Hepatocyte (in vitro differentiated cells): ENCODE measurements at regions not wholly inside any gene's neighbourhood (a gene's known extent, or its start where the extent isn't known, plus 50 kb on each side); places are given as distances from the start of the nearest gene placed in this dataset.

ENCODE experiments used
- DNase-seq: peaks from one replicate; pipeline ENCODE4 v3.0.0-alpha.2; 2016; ENCODE audit warnings: low spot score
- H2AFZ ChIP-seq: fragments of 200-600 bp; sonication (generic); 2 replicates; pipeline ENCODE4 v1.6.0; 2016; ENCODE audit warnings: antibody characterized with exemption, mild to moderate bottlenecking
- H3K27ac ChIP-seq: fragments of 200-600 bp; sonication (generic); 2 replicates; pipeline ENCODE4 v1.5.1; 2016; ENCODE audit warnings: mild to moderate bottlenecking
- H3K27me3 ChIP-seq: fragments of 200-600 bp; sonication (generic); 2 replicates; pipeline ENCODE4 v1.6.1; 2016
- H3K36me3 ChIP-seq: fragments of 200-600 bp; sonication (generic); replicated peaks from 2 replicates; pipeline ENCODE4 v1.5.1; 2016; ENCODE audit warnings: low read depth; ENCODE audit not compliant: insufficient read depth
- H3K4me1 ChIP-seq: fragments of 200-600 bp; sonication (generic); 2 replicates; pipeline ENCODE4 v1.5.1; 2016; ENCODE audit warnings: mild to moderate bottlenecking, moderate library complexity; ENCODE audit not compliant: insufficient read depth
- H3K4me2 ChIP-seq: fragments of 200-600 bp; sonication (generic); 2 replicates; pipeline ENCODE4 v1.6.0; 2016
- H3K4me3 ChIP-seq: fragments of 200-600 bp; sonication (generic); 2 replicates; pipeline ENCODE4 v1.5.1; 2016; ENCODE audit warnings: mild to moderate bottlenecking
- H3K79me2 ChIP-seq: fragments of 200-600 bp; sonication (generic); 2 replicates; pipeline ENCODE4 v1.6.0; 2017; ENCODE audit warnings: mild to moderate bottlenecking
- H3K9me2 ChIP-seq: fragments of 200-600 bp; sonication (generic); replicated peaks from 2 replicates; pipeline ENCODE4 v1.6.0; 2017; ENCODE audit warnings: mild to moderate bottlenecking; ENCODE audit not compliant: insufficient read depth
- H3K9me3 ChIP-seq: fragments of 200-600 bp; sonication (generic); 2 replicates; pipeline ENCODE4 v1.5.1; 2016; ENCODE audit warnings: low read depth, mild to moderate bottlenecking
- H4K20me1 ChIP-seq: fragments of 200-600 bp; sonication (generic); 2 replicates; pipeline ENCODE4 v1.6.0; 2016; ENCODE audit warnings: mild to moderate bottlenecking; ENCODE audit not compliant: insufficient read depth, poor library complexity, severe bottlenecking
- CTCF ChIP-seq: fragments of 200-600 bp; sonication (generic); IDR thresholded peaks from 2 replicates; pipeline ENCODE4 v1.5.1; 2016; ENCODE audit warnings: antibody characterized with exemption, mild to moderate bottlenecking; ENCODE audit not compliant: poor library complexity
- EZH2 ChIP-seq: fragments of 200-600 bp; sonication (generic); IDR thresholded peaks from 2 replicates; pipeline ENCODE4 v1.6.1; 2016; ENCODE audit warnings: antibody characterized with exemption, mild to moderate bottlenecking, borderline replicate concordance
- EZH2phosphoT487 ChIP-seq: fragments of 200-600 bp; sonication (generic); IDR thresholded peaks from one replicate; pipeline ENCODE4 v1.6.1; 2018; ENCODE audit warnings: antibody characterized with exemption, mild to moderate bottlenecking, low read depth, moderate library complexity; ENCODE audit not compliant: unreplicated experiment, severe bottlenecking
- WGBS: methylation state at CpG from one replicate; pipeline ENCODE4 v1.1.6; 2016; ENCODE audit warnings: low lambda C conversion rate; ENCODE audit errors: missing lambda C conversion rate; 5-methylcytosine and 5-hydroxymethylcytosine counted together

- Histone ChIP-seq H3K4me3 (no peak overlapping the region), H3K9me3 (no peaks in the 10 kb centered on the region), H4K20me1 (no peaks in the 10 kb centered on the region), H3K27me3 (no peaks in the 10 kb centered on the region), H3K27ac (no peak overlapping the region), H2AFZ (no peak overlapping the region), H3K36me3 (no peaks in the 10 kb centered on the region), H3K4me1 (no peaks in the 10 kb centered on the region), H3K79me2 (no peaks in the 10 kb centered on the region), H3K9me2 (no peaks in the 10 kb centered on the region), H3K4me2 (no peak overlapping the region)
- 84% methylated on average over 1 of the region's 1 CpG for WGBS
- DNase-seq, result no peak
- TF ChIP-seq CTCF, result no peak
- TF ChIP-seq EZH2, result no peak
- TF ChIP-seq EZH2phosphoT487, result no peak
Measured at GRCh38 chr3:187925326-187925725, 180.1 kb upstream of the BCL6 start.

GRCh38 chr3:187926620-187927019 is 181.4 kb upstream of the BCL6 start:
- no peaks in the 10 kb centered on the region for H3K9me2 ChIP-seq
- H3K79me2 ChIP-seq, result no peaks in the 10 kb centered on the region
- no peaks in the 10 kb centered on the region for H3K4me1 ChIP-seq
- H3K27me3 ChIP-seq, result no peaks in the 10 kb centered on the region
- 84% methylated on average over 3 of the region's 3 CpGs for WGBS
- no peak overlapping the region for H3K4me2 ChIP-seq
- H3K4me3 ChIP-seq, result no peak overlapping the region
- no peaks in the 10 kb centered on the region for H3K9me3 ChIP-seq
- no peaks in the 10 kb centered on the region for H3K36me3 ChIP-seq
- TF ChIP-seq CTCF (no peak), EZH2phosphoT487 (no peak), EZH2 (no peak)
- no peaks in the 10 kb centered on the region for H4K20me1 ChIP-seq
- H3K27ac ChIP-seq, result no peak overlapping the region
- no peak for DNase-seq
- H2AFZ ChIP-seq, result no peak overlapping the region

- Histone ChIP-seq H3K79me2 (no peaks in the 10 kb centered on the region), H3K9me3 (no peaks in the 10 kb centered on the region), H4K20me1 (no peaks in the 10 kb centered on the region), H3K4me3 (no peak overlapping the region), H3K36me3 (no peaks in the 10 kb centered on the region), H3K9me2 (no peaks in the 10 kb centered on the region), H3K4me2 (no peak overlapping the region), H2AFZ (no peak overlapping the region), H3K27me3 (no peaks in the 10 kb centered on the region), H3K27ac (no peak overlapping the region), H3K4me1 (no peaks in the 10 kb centered on the region)
- TF ChIP-seq CTCF, result no peak
- no peak for DNase-seq
- WGBS, result 80% methylated on average over 1 of the region's 1 CpG
Measured at GRCh38 chr3:187927565-187927964, 182.3 kb upstream of the BCL6 start.

GRCh38 chr3:187929112-187929816 is 184.0 kb upstream of the BCL6 start:
- H3K9me2 ChIP-seq, result no peaks in the 10 kb centered on the region

More at GRCh38 chr3:187929112-187929816, 184.0 kb upstream of the BCL6 start:
- Histone ChIP-seq H3K79me2 (no peaks in the 10 kb centered on the region), H3K36me3 (no peaks in the 10 kb centered on the region), H3K4me3 (no peak overlapping the region), H3K27me3 (no peaks in the 10 kb centered on the region), H3K27ac (no peak overlapping the region), H3K4me1 (no peaks in the 10 kb centered on the region), H3K9me3 (no peaks in the 10 kb centered on the region), H4K20me1 (no peaks in the 10 kb centered on the region), H2AFZ (no peak overlapping the region), H3K4me2 (no peak overlapping the region)
- WGBS, result 80% methylated on average over 8 of the region's 8 CpGs
- no peak for TF ChIP-seq EZH2phosphoT487
- DNase-seq, result no peak
